Fibroblast of mammary gland (primary cell): ENCODE measurements at regions not wholly inside any gene's neighbourhood (a gene's known extent, or its start where the extent isn't known, plus 50 kb on each side); places are given as distances from the start of the nearest gene placed in this dataset.

ENCODE experiments used
- DNase-seq: peaks from one replicate; pipeline ENCODE4 v3.0.0-alpha.2; 2010; ENCODE audit warnings: low read depth
- H3K4me3 ChIP-seq: 2 replicates; pipeline ENCODE4 v1.5.1; 2011; ENCODE audit warnings: low read depth, mild to moderate bottlenecking, low read length, moderate library complexity; ENCODE audit not compliant: control insufficient read depth
- CTCF ChIP-seq: conservative IDR thresholded peaks from 2 replicates; pipeline ENCODE4 v1.5.1; 2011; ENCODE audit warnings: low read depth, low read length, inconsistent platforms; ENCODE audit not compliant: control insufficient read depth, insufficient read depth

GRCh38 chr6:113529879-113530278 is 327.3 kb upstream of the MARCKS start:
- TF ChIP-seq CTCF: no peak
- no peak overlapping the region for H3K4me3 ChIP-seq
- DNase-seq: no peak

GRCh38 chr6:113530769-113531168 is 326.4 kb upstream of the MARCKS start:
- no peak for TF ChIP-seq CTCF
- peak; percentile 89 for DNase-seq
- H3K4me3 ChIP-seq: no peak overlapping the region

- DNase-seq: no peak
- no peak overlapping the region for H3K4me3 ChIP-seq
- no peak for TF ChIP-seq CTCF
Measured at GRCh38 chr6:113539202-113539601, 317.9 kb upstream of the MARCKS start.

GRCh38 chr6:113539623-113540022 is 317.5 kb upstream of the MARCKS start:
- peak; percentile 40 for DNase-seq
- TF ChIP-seq CTCF: no peak
- H3K4me3 ChIP-seq: no peak overlapping the region

GRCh38 chr6:113540466-113540865 is 316.7 kb upstream of the MARCKS start:
- DNase-seq: peak; percentile 66
- TF ChIP-seq CTCF: no peak
- H3K4me3 ChIP-seq: no peak overlapping the region

GRCh38 chr6:113551168-113551567 is 306.0 kb upstream of the MARCKS start:
- DNase-seq: no peak
- TF ChIP-seq CTCF: no peak
- no peak overlapping the region for H3K4me3 ChIP-seq

- no peak overlapping the region for H3K4me3 ChIP-seq
- no peak for DNase-seq
- TF ChIP-seq CTCF: no peak
Measured at GRCh38 chr6:113556775-113557174, 300.4 kb upstream of the MARCKS start.
